Brain microvascular endothelial cell (primary cell): ENCODE measurements at regions not wholly inside any gene's neighbourhood (a gene's known extent, or its start where the extent isn't known, plus 50 kb on each side); places are given as distances from the start of the nearest gene placed in this dataset.

Experiments
- DNase-seq: peaks from one replicate; pipeline ENCODE4 v3.0.0-alpha.2; 2020
- H3K27ac ChIP-seq: fragments of 250-450 bp; sonication (Bioruptor Pico); 2 replicates; pipeline ENCODE4 v1.5.1; 2020; ENCODE audit warnings: mild to moderate bottlenecking, moderate library complexity
- H3K27me3 ChIP-seq: fragments of 250-450 bp; sonication (Bioruptor Pico); replicated peaks from 2 replicates; pipeline ENCODE4 v1.5.1; 2020; ENCODE audit warnings: mild to moderate bottlenecking
- H3K36me3 ChIP-seq: fragments of 250-450 bp; sonication (Bioruptor Pico); replicated peaks from 2 replicates; pipeline ENCODE4 v1.5.1; 2020; ENCODE audit warnings: mild to moderate bottlenecking
- H3K4me3 ChIP-seq: 2 replicates; pipeline ENCODE4 v1.5.1; 2011; ENCODE audit warnings: low read depth, mild to moderate bottlenecking, control low read depth, low read length, moderate library complexity
- in situ Hi-C: cut with HindIII; loops from 2 replicates; pipeline ENCODE4 v1.10.0; 2017; ENCODE audit warnings: low sequenced_read_pairs, low pct_ligation_motif_present
- TF ChIP-seq, protein P1 (sequence below): IDR thresholded peaks from 2 replicates; pipeline ENCODE4 v1.5.1; 2011; ENCODE audit warnings: low read depth, mild to moderate bottlenecking, moderate library complexity, low read length, control low read depth, inconsistent platforms; ENCODE audit errors: missing control alignments

DNA sequence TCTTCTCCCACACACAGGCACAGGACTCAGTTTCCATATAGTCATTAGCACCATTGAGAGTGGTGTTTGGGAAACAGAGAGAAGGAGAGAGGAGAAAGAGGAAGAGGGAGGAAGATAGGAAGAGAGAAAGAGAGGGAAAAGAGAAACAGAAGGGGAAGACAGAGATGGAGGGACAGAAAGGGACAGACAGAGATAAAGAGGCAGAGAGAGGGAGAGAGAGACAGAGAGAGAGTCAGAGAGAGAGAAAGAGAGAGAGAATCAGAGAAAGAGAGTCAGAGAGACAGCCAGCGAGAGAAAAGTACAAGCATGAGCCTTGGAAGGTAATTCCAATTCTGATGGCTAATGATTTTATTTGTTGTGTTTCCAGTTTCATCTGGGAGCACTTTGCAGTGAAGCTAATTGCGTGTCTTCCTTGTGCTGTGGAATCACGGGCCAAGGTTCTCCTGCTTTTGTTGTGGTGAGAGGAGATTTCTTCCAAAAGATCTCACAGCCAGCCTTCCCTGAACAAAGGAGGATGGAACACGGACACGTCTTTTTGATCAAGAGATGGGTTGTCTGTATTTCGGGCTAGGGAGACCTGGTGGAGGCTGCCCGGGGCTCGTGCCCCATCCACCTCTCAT is 153.6 kb upstream of the TWIST2 start:
- Histone ChIP-seq H3K4me3 (no peak overlapping the region), H3K36me3 (no peaks in the 10 kb centered on the region), H3K27me3 (no peaks in the 10 kb centered on the region), H3K27ac (no peak overlapping the region)
- TF ChIP-seq, protein P1, sequence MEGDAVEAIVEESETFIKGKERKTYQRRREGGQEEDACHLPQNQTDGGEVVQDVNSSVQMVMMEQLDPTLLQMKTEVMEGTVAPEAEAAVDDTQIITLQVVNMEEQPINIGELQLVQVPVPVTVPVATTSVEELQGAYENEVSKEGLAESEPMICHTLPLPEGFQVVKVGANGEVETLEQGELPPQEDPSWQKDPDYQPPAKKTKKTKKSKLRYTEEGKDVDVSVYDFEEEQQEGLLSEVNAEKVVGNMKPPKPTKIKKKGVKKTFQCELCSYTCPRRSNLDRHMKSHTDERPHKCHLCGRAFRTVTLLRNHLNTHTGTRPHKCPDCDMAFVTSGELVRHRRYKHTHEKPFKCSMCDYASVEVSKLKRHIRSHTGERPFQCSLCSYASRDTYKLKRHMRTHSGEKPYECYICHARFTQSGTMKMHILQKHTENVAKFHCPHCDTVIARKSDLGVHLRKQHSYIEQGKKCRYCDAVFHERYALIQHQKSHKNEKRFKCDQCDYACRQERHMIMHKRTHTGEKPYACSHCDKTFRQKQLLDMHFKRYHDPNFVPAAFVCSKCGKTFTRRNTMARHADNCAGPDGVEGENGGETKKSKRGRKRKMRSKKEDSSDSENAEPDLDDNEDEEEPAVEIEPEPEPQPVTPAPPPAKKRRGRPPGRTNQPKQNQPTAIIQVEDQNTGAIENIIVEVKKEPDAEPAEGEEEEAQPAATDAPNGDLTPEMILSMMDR, result no peak
- in situ Hi-C loops, result no loop called here
- DNase-seq, result no peak

DNA sequence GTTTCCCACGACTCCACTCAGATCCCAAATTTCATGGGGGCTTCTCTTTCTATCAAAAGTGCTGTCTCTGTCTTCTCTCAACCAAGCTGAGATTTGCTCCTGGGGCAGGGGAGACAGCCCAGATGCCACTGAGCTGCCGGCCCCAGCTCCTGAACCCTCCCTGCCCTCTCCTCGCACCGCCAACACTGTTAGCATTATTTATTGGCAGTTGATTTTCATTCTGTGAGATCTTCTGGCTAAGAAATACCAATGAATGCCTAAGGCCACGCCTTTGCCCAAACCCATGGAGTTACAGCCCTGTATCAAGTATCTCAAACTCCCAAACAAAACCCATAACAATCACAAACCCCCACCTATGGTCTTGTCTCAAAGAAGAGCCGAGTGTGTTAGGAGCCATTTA is 153.0 kb upstream of the TWIST2 start:
- no peak for DNase-seq
- in situ Hi-C loops, result no loop called here
- no peak overlapping the region for H3K27ac ChIP-seq
- H3K4me3 ChIP-seq, result no peak overlapping the region
- H3K36me3 ChIP-seq, result no peaks in the 10 kb centered on the region
- H3K27me3 ChIP-seq, result no peaks in the 10 kb centered on the region
- TF ChIP-seq, protein P1, result no peak

DNA sequence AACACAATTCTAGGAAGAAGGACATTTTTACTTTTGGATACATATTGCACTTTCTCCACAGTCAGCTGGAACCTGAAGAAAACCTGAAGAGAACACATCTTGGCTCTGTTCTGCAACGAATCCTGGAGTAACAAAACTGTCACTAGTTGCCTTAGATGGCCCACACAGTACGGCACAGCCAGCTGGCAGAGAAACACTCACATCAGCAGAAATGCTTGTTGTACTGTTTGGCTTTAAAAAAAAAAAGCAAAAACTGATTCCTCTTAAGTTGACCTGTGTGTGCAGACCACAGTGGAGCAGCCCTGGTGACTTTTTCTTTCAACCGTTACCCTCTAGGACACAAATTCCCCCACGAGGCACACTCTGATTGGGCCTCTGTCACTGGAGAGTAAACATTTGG is 152.3 kb upstream of the TWIST2 start:
- TF ChIP-seq, protein P1, result no peak
- no peaks in the 10 kb centered on the region for H3K27me3 ChIP-seq
- no peak overlapping the region for H3K4me3 ChIP-seq
- no peak for DNase-seq
- in situ Hi-C loops, result no loop called here
- no peak overlapping the region for H3K27ac ChIP-seq
- no peaks in the 10 kb centered on the region for H3K36me3 ChIP-seq

DNA sequence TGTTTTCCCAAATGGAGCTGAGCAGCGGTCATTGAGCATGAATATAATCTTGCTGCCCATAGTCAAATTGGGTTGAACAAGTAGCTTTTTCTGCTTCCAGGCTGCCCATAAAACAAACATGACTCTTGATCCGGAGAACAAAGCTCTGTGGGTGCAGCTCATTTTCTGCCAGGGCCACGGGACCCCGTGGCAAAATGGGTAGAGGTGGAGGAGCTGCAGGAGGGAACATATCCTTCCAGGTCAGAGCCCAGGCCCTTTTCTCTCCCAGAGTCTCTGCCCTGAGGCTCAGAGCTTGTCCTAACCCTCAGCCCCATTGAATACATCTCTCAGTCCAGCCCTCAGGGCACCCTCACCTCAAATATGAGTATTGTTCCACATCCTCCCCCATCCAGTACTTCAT is 151.6 kb upstream of the TWIST2 start:
- in situ Hi-C loops, result no loop called here
- no peak overlapping the region for H3K4me3 ChIP-seq
- no peak overlapping the region for H3K27ac ChIP-seq
- H3K36me3 ChIP-seq, result no peaks in the 10 kb centered on the region
- no peaks in the 10 kb centered on the region for H3K27me3 ChIP-seq
- DNase-seq, result no peak
- TF ChIP-seq, protein P1, result no peak

DNA sequence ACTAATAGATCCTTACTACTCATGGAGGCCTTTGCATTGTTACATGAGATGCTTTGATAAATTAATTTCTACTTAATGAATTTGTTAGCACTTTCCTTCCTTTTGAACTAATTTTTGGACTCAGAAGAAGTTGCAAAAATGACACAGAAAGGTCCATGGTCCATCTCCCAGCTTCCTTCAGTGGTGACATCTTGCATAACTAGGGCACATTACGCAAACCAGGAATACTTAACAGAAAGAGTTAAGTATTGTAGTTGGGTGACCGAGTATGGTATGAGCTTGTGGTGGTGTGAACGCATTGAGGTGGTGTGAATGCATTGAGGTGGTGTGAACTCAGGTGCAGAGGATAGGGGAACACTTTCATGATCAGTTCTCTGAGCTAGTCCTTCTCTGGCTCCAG is 151.1 kb upstream of the TWIST2 start:
- no peaks in the 10 kb centered on the region for H3K27me3 ChIP-seq
- no peaks in the 10 kb centered on the region for H3K36me3 ChIP-seq
- no peak for DNase-seq
- in situ Hi-C loops, result no loop called here
- TF ChIP-seq, protein P1, result no peak
- no peak overlapping the region for H3K27ac ChIP-seq
- no peak overlapping the region for H3K4me3 ChIP-seq
